ENCODE measurements at regions not wholly inside any gene's neighbourhood (a gene's known extent, or its start where the extent isn't known, plus 50 kb on each side); places are given as distances from the start of the nearest gene placed in this dataset.

DNA sequence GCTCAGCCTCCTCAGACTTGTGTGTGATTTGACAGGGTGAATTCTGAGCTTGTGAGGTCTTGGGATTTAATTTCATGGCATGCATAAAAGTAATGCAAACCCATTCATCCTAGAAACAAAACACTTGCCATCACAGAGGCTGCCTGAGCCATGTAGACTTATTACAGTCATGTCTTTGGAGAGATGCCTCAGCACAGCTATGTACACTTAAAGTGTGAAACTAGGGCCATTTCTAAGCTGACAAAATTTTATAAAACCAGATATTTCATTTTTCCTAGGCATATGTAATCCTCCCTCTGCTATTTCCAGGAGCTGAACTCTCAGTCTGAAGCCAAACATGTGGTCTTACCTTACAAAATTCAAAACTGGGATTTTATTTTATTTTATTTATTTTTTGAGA, 322.2 kb upstream of the SPHKAP start:
- Mint-ChIP-seq H3K27me3 (no peaks in the 10 kb centered on the region), H3K27ac (no peak overlapping the region), H3K4me3 (no peak overlapping the region), H3K36me3 (ENCODE audit: low read depth) (no peaks in the 10 kb centered on the region), H3K9me3 (peaks cover 15% of the 10 kb centered on the region), H3K4me1 (ENCODE audit: low read depth) (no peaks in the 10 kb centered on the region)
- ChIA-PET POLR2A (no interaction called here), CTCF (no interaction called here)
- no peak overlapping the region for H3K4me3 ChIP-seq (ENCODE audit: low read length)
- intact Hi-C loops (cut with DNase I, micrococcal nuclease) = no loop called here
- ATAC-seq (ENCODE audit: poor library complexity) (no peak), DNase-seq (no peak)
- H3K9me3 ChIP-seq (ENCODE audit: control insufficient read depth in 1 of 2, insufficient read depth in 1 of 2, low read length in 2 of 2) = peaks cover 0 to 6% of the 10 kb centered on the region in 2 experiments
- TF ChIP-seq, protein P1, sequence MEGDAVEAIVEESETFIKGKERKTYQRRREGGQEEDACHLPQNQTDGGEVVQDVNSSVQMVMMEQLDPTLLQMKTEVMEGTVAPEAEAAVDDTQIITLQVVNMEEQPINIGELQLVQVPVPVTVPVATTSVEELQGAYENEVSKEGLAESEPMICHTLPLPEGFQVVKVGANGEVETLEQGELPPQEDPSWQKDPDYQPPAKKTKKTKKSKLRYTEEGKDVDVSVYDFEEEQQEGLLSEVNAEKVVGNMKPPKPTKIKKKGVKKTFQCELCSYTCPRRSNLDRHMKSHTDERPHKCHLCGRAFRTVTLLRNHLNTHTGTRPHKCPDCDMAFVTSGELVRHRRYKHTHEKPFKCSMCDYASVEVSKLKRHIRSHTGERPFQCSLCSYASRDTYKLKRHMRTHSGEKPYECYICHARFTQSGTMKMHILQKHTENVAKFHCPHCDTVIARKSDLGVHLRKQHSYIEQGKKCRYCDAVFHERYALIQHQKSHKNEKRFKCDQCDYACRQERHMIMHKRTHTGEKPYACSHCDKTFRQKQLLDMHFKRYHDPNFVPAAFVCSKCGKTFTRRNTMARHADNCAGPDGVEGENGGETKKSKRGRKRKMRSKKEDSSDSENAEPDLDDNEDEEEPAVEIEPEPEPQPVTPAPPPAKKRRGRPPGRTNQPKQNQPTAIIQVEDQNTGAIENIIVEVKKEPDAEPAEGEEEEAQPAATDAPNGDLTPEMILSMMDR (IDR thresholded peaks at IDR 0.05) = no peak
- no peak overlapping the region for H3K27ac ChIP-seq (ENCODE audit: low read depth in 1 of 2, low read length in 2 of 2)
- H3K36me3 ChIP-seq (ENCODE audit: insufficient read depth, low read length) = no peaks in the 10 kb centered on the region
- no peaks in the 10 kb centered on the region for H3K27me3 ChIP-seq (ENCODE audit: control insufficient read depth in 1 of 2, insufficient read depth in 2 of 2, low read length in 2 of 2)
- H3K4me1 ChIP-seq (ENCODE audit: insufficient read depth, low read length) = no peaks in the 10 kb centered on the region

DNA sequence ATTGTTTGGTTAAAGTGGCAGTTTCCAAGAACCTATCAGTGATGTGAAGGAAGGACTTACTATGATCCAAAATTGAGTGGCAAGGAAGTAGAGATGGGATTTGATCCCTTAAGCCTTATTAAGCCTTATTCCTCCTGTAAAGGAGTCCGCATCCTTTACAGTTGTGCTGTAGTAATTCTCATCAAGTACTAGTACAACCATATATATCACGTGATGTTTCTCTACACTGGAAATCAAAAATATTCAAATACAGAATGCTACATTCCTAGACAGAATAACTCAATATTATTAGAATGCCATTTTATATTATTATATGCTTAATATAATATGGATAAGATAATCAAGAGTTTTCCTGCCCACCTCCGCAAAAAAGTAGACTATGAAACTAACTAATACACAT, 312.4 kb upstream of the SPHKAP start:
- ChIA-PET POLR2A (no interaction called here), CTCF (no interaction called here)
- H3K4me3 Mint-ChIP-seq = no peak overlapping the region
- H3K27ac ChIP-seq (ENCODE audit: low read depth in 1 of 2, low read length in 2 of 2) = no peak overlapping the region
- peaks cover 0 to 3% of the 10 kb centered on the region in 2 experiments for H3K9me3 ChIP-seq (ENCODE audit: control insufficient read depth in 1 of 2, insufficient read depth in 1 of 2, low read length in 2 of 2)
- H3K36me3 Mint-ChIP-seq (ENCODE audit: low read depth) = no peaks in the 10 kb centered on the region
- H3K4me3 ChIP-seq (ENCODE audit: low read length) = no peak overlapping the region
- H3K9me3 Mint-ChIP-seq = peaks cover 3% of the 10 kb centered on the region
- no peaks in the 10 kb centered on the region for H3K36me3 ChIP-seq (ENCODE audit: insufficient read depth, low read length)
- no peak overlapping the region for H3K27ac Mint-ChIP-seq
- ATAC-seq (ENCODE audit: poor library complexity) = no peak
- H3K27me3 Mint-ChIP-seq = no peaks in the 10 kb centered on the region
- no peaks in the 10 kb centered on the region for H3K27me3 ChIP-seq (ENCODE audit: control insufficient read depth in 1 of 2, insufficient read depth in 2 of 2, low read length in 2 of 2)
- DNase-seq = no peak
- TF ChIP-seq, protein P1 (IDR thresholded peaks at IDR 0.05) = no peak
- no peaks in the 10 kb centered on the region for H3K4me1 ChIP-seq (ENCODE audit: insufficient read depth, low read length)
- intact Hi-C loops (cut with DNase I, micrococcal nuclease) = no loop called here
- no peaks in the 10 kb centered on the region for H3K4me1 Mint-ChIP-seq (ENCODE audit: low read depth)

DNA sequence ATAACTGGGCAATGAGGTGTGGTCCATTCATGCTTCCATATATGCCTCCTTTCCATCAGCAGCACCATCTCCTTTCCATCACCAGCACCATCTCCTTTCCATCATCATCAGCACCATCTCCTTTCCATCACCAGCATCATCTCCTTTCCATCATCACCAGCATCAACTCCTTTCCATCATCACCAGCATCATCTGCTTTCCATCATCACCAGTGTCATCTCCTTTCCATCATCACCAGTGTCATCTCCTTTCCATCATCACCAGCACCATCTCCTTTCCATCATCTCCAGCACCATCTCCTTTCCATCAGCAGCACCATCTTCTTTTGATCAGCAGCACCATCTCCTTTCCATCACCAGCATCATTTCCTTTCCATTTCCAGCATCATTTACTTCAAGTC, 297.5 kb upstream of the SPHKAP start:
- H3K27ac Mint-ChIP-seq = no peak overlapping the region
- CTCF ChIA-PET = no interaction called here
- peaks cover 2% of the 10 kb centered on the region for H3K9me3 Mint-ChIP-seq

More for the DNA sequence above, 297.5 kb upstream of the SPHKAP start:
- no peaks in the 10 kb centered on the region for H3K36me3 Mint-ChIP-seq (ENCODE audit: low read depth)
- no peak for DNase-seq
- H3K27me3 Mint-ChIP-seq = no peaks in the 10 kb centered on the region
- intact Hi-C loops (cut with DNase I, micrococcal nuclease) = no loop called here
- H3K4me3 ChIP-seq (ENCODE audit: low read length) = no peak overlapping the region
- POLR2A ChIA-PET = no interaction called here
- no peaks in the 10 kb centered on the region for H3K36me3 ChIP-seq (ENCODE audit: insufficient read depth, low read length)
- H3K4me1 Mint-ChIP-seq (ENCODE audit: low read depth) = no peaks in the 10 kb centered on the region
- no peak overlapping the region for H3K27ac ChIP-seq (ENCODE audit: low read depth in 1 of 2, low read length in 2 of 2)
- no peaks in the 10 kb centered on the region for H3K4me1 ChIP-seq (ENCODE audit: insufficient read depth, low read length)
- H3K4me3 Mint-ChIP-seq = no peak overlapping the region
- ATAC-seq (ENCODE audit: poor library complexity) = no peak
- TF ChIP-seq, protein P1 (IDR thresholded peaks at IDR 0.05) = no peak
- H3K27me3 ChIP-seq (ENCODE audit: control insufficient read depth in 1 of 2, insufficient read depth in 2 of 2, low read length in 2 of 2) = no peaks in the 10 kb centered on the region
- H3K9me3 ChIP-seq (ENCODE audit: control insufficient read depth in 1 of 2, insufficient read depth in 1 of 2, low read length in 2 of 2) = no peaks in the 10 kb centered on the region

Data from CD4-positive, alpha-beta T cell (primary cell).